ENCODE measurements at regions not wholly inside any gene's neighbourhood (a gene's known extent, or its start where the extent isn't known, plus 50 kb on each side); places are given as distances from the start of the nearest gene placed in this dataset.

DNA sequence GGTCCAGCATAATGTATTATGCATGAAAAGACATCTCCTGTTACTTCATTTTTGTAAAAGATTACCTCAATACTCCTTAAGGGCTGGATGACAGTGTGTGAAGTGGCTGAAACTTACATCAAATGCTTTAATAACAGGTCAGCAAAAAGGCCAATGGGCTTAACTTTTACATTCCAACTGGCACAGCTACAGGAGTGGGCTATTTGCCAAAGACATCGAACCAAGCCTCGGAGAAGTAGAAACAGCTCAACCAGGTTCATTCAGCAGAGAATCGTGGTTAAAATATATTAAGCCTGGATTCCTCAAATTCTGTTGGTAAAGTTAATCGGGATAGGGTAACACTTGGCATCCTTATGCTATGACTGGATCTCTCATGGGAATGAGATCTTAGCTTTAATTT is 639.7 kb downstream of the TRIML1 start:
- TF ChIP-seq, protein P1, sequence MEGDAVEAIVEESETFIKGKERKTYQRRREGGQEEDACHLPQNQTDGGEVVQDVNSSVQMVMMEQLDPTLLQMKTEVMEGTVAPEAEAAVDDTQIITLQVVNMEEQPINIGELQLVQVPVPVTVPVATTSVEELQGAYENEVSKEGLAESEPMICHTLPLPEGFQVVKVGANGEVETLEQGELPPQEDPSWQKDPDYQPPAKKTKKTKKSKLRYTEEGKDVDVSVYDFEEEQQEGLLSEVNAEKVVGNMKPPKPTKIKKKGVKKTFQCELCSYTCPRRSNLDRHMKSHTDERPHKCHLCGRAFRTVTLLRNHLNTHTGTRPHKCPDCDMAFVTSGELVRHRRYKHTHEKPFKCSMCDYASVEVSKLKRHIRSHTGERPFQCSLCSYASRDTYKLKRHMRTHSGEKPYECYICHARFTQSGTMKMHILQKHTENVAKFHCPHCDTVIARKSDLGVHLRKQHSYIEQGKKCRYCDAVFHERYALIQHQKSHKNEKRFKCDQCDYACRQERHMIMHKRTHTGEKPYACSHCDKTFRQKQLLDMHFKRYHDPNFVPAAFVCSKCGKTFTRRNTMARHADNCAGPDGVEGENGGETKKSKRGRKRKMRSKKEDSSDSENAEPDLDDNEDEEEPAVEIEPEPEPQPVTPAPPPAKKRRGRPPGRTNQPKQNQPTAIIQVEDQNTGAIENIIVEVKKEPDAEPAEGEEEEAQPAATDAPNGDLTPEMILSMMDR (IDR thresholded peaks at IDR 0.05 in 2 of 3, conservative IDR thresholded peaks at IDR 0.05 in 1 of 3; ENCODE audit: borderline replicate concordance in 1 of 3, insufficient read depth in 1 of 3, low read depth in 2 of 3, low read length in 2 of 3) = no peak
- TF ChIP-seq YY1 (IDR thresholded peaks at IDR 0.05; ENCODE audit: extremely low read depth, insufficient replicate concordance, low read depth, low read length) (no peak), CEBPB (IDR thresholded peaks at IDR 0.05; ENCODE audit: low read depth) (no peak), RAD21 (IDR thresholded peaks at IDR 0.05; ENCODE audit: low read depth) (no peak), POLR2A (IDR thresholded peaks at IDR 0.05; ENCODE audit: borderline replicate concordance, extremely low read depth, insufficient read depth, insufficient read length) (no peak), JUND (IDR thresholded peaks at IDR 0.05) (no peak), EZH2 (IDR thresholded peaks at IDR 0.05) (no peak), ELF1 (IDR thresholded peaks at IDR 0.05; ENCODE audit: borderline replicate concordance, low read depth) (no peak), ZNF274 (IDR thresholded peaks at IDR 0.05; ENCODE audit: low read depth, low read length) (no peak), CBX3 (IDR thresholded peaks at IDR 0.05; ENCODE audit: low read depth) (no peak), POLR2AphosphoS5 (IDR thresholded peaks at IDR 0.05; ENCODE audit: low read depth, low read length) (no peak), SP1 (IDR thresholded peaks at IDR 0.05; ENCODE audit: low read depth) (no peak)
- TF ChIP-seq, protein P2, sequence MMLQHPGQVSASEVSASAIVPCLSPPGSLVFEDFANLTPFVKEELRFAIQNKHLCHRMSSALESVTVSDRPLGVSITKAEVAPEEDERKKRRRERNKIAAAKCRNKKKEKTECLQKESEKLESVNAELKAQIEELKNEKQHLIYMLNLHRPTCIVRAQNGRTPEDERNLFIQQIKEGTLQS (IDR thresholded peaks at IDR 0.05) = no peak
- TF ChIP-seq, protein P3, sequence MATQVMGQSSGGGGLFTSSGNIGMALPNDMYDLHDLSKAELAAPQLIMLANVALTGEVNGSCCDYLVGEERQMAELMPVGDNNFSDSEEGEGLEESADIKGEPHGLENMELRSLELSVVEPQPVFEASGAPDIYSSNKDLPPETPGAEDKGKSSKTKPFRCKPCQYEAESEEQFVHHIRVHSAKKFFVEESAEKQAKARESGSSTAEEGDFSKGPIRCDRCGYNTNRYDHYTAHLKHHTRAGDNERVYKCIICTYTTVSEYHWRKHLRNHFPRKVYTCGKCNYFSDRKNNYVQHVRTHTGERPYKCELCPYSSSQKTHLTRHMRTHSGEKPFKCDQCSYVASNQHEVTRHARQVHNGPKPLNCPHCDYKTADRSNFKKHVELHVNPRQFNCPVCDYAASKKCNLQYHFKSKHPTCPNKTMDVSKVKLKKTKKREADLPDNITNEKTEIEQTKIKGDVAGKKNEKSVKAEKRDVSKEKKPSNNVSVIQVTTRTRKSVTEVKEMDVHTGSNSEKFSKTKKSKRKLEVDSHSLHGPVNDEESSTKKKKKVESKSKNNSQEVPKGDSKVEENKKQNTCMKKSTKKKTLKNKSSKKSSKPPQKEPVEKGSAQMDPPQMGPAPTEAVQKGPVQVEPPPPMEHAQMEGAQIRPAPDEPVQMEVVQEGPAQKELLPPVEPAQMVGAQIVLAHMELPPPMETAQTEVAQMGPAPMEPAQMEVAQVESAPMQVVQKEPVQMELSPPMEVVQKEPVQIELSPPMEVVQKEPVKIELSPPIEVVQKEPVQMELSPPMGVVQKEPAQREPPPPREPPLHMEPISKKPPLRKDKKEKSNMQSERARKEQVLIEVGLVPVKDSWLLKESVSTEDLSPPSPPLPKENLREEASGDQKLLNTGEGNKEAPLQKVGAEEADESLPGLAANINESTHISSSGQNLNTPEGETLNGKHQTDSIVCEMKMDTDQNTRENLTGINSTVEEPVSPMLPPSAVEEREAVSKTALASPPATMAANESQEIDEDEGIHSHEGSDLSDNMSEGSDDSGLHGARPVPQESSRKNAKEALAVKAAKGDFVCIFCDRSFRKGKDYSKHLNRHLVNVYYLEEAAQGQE (IDR thresholded peaks at IDR 0.05; ENCODE audit: low read depth) = no peak
